Heart left ventricle (tissue), 13 donors: ENCODE measurements at regions not wholly inside any gene's neighbourhood (a gene's known extent, or its start where the extent isn't known, plus 50 kb on each side); places are given as distances from the start of the nearest gene placed in this dataset.

Experiments used
- POLR2A ChIP-seq, 2 donors: fragments of 450-650 bp; IDR thresholded peaks; one replicate each; pipeline ENCODE4 v1.6.1; 2017; ENCODE audit warnings: antibody characterized with exemption in 2 of 2, mild to moderate bottlenecking in 2 of 2, moderate library complexity in 2 of 2
- TF ChIP-seq, protein P1 (sequence below), 12 donors: fragments of 200-600 bp; sonication (generic) in 4 of 12; IDR thresholded peaks; one replicate each; pipeline versions ENCODE4 v1.5.0 to v1.8.0; 2018 to 2022; ENCODE audit warnings: antibody characterized with exemption in 12 of 12, mild to moderate bottlenecking in 5 of 12
- donor health status: ischemic (EF 13 %, LVEDD 7.1; RV severe dilation, severe dysfunction).
- donor health status: DM: no; HTN: yes; CAD: no.
- donor health status: DM: no; HTN: no; CAD: no.
- donor health status: ischemic (EF 25% LVEDD 6.9; RV normal size, moderate dysfunction).
- donor health status: ischemic (EF 25% LVEDD 5.7; RV mildly dilated, moderate dysfunction).
- donor health status: ischemic (EF 35%, LVEDD 5.7; RV mildly dilated, moderate dysfunction).
- donor health status: nonischemic (EF 11% LVEDD 7.7; RV severe dilation, severe dysfunction).
- donor health status: DM: yes; HTN: yes; CAD: no.
- donor health status: PGD.
- donor health status: ischemic (EF 29% LVEDD 5.4; RV normal size, mild dysfunction).
- donor health status: nonischemic (EF 23%, LVEDD 6.1; RV moderate dilation, normal function).

DNA sequence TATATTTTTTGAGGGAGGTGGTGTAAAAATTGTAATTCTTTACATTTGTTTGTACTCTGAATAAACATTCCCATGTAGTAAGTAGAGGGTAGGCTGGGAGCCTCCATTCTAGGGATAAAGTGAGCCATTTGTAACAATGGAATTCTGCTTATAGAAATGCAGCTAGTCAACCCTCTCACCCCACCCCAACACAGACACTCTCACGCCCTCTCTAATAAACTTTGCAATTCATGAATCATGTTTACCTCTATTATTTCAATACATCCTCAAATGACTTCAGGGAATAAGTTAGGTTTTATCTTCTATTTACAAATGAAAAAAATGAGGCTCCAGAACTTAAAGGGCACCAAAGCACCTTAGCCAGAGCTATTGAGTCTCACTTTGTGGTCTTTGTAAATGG, 56.5 kb upstream of the PDZRN3 start:
- TF ChIP-seq, protein P1, sequence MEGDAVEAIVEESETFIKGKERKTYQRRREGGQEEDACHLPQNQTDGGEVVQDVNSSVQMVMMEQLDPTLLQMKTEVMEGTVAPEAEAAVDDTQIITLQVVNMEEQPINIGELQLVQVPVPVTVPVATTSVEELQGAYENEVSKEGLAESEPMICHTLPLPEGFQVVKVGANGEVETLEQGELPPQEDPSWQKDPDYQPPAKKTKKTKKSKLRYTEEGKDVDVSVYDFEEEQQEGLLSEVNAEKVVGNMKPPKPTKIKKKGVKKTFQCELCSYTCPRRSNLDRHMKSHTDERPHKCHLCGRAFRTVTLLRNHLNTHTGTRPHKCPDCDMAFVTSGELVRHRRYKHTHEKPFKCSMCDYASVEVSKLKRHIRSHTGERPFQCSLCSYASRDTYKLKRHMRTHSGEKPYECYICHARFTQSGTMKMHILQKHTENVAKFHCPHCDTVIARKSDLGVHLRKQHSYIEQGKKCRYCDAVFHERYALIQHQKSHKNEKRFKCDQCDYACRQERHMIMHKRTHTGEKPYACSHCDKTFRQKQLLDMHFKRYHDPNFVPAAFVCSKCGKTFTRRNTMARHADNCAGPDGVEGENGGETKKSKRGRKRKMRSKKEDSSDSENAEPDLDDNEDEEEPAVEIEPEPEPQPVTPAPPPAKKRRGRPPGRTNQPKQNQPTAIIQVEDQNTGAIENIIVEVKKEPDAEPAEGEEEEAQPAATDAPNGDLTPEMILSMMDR (IDR thresholded peaks at IDR 0.05), result no peak
- no peak for TF ChIP-seq POLR2A (IDR thresholded peaks at IDR 0.05)
